ENCODE measurements at regions not wholly inside any gene's neighbourhood (a gene's known extent, or its start where the extent isn't known, plus 50 kb on each side); places are given as distances from the start of the nearest gene placed in this dataset.
A peak's percentile ranks its signal among the peaks of the same experiment; 100 is the strongest.

DNA sequence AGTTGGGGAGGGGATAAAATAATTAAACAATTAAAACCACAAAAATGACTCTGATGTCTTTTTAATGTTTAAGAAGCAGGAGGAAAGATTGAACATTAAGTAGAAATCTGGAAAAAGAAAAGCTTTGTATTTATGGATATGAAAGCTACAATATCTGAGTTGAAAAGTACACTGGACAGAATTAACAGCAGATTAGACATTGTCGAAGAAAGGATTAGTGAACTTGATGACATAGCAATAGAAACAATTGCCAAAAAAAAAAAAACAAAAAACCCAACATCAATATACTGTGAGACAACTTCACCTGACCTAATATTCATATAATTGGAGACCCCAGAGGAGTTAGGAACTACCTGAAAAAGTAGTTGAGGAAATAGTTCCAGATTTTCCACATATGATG is 289.5 kb upstream of the RGS6 start:
- DNase-seq = no peak
- peaks cover 16% of the 10 kb centered on the region for H3K36me3 Mint-ChIP-seq
- H3K4me3 Mint-ChIP-seq = no peak overlapping the region
- peaks cover 12% of the 10 kb centered on the region for H3K9me3 Mint-ChIP-seq
- H3K27me3 Mint-ChIP-seq = no peaks in the 10 kb centered on the region
- no peak overlapping the region for H3K27ac Mint-ChIP-seq
- H3K4me1 Mint-ChIP-seq = no peaks in the 10 kb centered on the region
- CTCF ChIA-PET = no interaction called here

DNA sequence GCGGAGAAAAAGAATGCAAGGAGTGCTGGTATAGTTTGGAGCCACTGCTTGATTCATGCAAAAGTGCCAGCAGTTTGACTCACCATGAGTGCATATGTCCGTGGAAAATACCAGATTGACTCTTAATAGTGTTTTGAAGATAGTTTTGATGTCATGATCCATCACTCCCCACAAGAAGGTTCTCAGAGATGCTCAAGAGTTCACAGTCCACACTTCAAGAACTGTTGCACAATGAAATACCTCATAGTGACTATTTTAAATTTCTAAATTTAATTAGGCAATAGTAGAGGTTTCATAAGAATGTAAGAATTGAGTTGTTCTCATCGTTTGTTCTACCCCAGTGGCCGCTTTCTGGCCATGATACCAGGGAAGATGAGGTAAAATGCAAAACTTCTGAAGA is 286.6 kb upstream of the RGS6 start:
- Mint-ChIP-seq H3K27me3 (no peaks in the 10 kb centered on the region), H3K36me3 (peaks cover 19% of the 10 kb centered on the region), H3K4me3 (no peak overlapping the region), H3K27ac (no peak overlapping the region), H3K4me1 (no peaks in the 10 kb centered on the region), H3K9me3 (peaks cover 14% of the 10 kb centered on the region)
- CTCF ChIA-PET = no interaction called here
- DNase-seq = no peak

DNA sequence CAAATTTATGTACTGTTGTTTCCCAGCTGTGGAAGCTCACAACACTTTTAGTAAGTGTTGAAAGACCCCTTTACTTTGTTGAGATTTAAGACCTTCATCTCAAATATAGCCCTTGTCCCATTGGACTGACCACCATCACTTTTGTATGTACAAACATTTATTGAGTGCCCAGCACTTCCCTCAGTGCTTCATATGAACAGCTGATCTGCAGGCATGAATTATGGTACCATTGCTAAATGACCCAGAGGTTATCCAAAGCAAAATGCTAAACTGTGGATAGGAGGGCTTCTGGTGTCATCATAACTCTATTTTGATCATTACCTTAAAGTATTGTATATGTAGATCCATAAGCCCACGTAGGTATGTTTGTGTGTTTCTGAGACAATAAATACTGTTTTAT is 285.7 kb upstream of the RGS6 start:
- peaks cover 22% of the 10 kb centered on the region for H3K36me3 Mint-ChIP-seq
- CTCF ChIA-PET = interaction anchor here (0.6 kb wide), 1 partner anchor 55 kb away, joined by 3 read pairs; no protein-coding TSS in a partner anchor
- peaks cover 14% of the 10 kb centered on the region for H3K9me3 Mint-ChIP-seq

DNA sequence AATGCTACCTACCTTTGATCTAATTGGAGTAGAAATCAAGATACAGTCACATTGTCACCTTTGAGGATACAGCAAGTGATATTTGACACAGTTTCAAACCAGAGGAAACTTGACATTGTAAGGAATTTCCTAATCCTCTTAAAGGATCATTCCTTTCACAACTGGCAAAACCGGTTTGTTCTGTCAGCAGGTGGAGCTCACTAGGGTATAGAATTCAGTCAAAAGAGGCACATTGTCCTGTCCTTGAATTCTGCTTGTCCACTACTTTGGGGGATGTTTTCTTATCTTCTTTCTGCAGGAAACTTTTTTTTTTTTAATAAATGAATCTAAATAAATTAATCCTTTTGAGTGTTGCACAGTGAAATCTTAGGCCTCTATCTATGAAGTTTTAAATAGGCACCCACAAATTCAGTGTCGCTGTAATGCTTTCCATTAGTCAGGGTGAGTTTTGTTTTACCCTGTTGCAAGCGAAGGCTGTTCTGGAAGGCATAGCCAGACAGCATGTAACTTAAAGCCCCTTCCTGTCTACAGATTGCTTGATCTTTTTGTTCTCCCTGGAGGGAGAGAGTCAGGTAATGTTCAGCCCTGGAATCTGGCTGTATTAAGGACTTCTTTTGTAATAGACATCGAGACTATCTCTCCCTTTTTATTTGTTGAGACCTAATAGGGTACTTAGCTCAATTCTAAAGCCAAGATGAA is 285.0 kb upstream of the RGS6 start:
- no peak overlapping the region for H3K27ac Mint-ChIP-seq
- H3K4me1 Mint-ChIP-seq = no peaks in the 10 kb centered on the region
- H3K36me3 Mint-ChIP-seq = peaks cover 24% of the 10 kb centered on the region
- H3K4me3 Mint-ChIP-seq = no peak overlapping the region
- no peak for DNase-seq
- peaks cover 17% of the 10 kb centered on the region for H3K9me3 Mint-ChIP-seq
- no peaks in the 10 kb centered on the region for H3K27me3 Mint-ChIP-seq
- CTCF ChIA-PET = no interaction called here

More for the DNA sequence above, 285.7 kb upstream of the RGS6 start:
- Mint-ChIP-seq H3K27me3 (no peaks in the 10 kb centered on the region), H3K4me3 (no peak overlapping the region), H3K4me1 (no peaks in the 10 kb centered on the region), H3K27ac (no peak overlapping the region)
- no peak for DNase-seq

DNA sequence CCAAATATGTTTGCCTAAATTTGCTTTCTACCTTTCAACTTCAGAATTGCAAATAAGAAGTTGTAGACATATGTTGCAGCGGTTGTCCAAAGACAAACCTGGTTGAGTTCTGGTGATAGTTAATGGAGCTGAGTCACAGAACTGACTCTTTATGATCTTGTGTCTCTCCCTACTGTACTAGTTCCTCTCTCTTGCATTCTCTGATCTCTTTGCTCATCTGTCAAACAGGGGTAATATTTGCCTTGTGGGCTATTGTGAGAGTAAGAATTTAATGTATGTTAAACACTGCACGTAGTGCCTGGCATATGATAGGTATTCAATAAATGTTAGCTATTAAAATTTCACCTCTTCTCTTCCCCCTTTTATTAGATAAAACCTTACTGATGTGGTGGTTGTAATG is 283.5 kb upstream of the RGS6 start:
- H3K9me3 Mint-ChIP-seq = peaks cover 18% of the 10 kb centered on the region
- H3K27me3 Mint-ChIP-seq = no peaks in the 10 kb centered on the region

DNA sequence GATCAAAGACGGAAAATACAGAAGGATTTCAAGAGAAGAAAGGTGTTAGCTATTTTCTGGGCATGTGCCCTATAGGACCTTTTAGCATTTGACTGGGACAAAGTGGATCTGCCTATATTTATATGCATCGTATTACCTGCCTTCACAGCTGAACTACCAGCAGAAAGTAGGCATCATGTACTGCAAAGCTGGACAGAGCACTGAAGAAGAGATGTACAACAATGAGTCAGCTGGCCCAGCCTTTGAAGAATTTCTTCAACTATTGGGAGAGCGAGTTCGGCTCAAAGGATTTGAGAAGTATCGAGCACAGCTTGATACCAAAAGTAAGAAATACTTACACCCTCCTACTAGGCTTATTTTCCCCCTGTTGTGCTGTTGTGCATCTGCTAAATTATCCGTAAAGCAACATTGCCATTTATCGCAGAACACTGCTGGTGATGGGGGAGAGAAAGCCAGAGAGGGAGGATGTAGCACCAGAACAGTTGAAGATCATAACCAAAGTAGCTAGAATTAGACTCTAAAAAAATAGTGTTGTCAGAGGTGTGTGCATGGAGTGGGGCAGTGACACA is 282.0 kb upstream of the RGS6 start:
- Mint-ChIP-seq H3K9me3 (peaks cover 18% of the 10 kb centered on the region), H3K36me3 (peaks cover 41% of the 10 kb centered on the region), H3K27ac (no peak overlapping the region), H3K4me3 (no peak overlapping the region), H3K4me1 (no peaks in the 10 kb centered on the region), H3K27me3 (no peaks in the 10 kb centered on the region)
- no peak for DNase-seq
- CTCF ChIA-PET = no interaction called here

More for the DNA sequence above, 283.5 kb upstream of the RGS6 start:
- CTCF ChIA-PET = no interaction called here
- peaks cover 32% of the 10 kb centered on the region for H3K36me3 Mint-ChIP-seq
- no peak overlapping the region for H3K4me3 Mint-ChIP-seq
- DNase-seq = no peak
- no peaks in the 10 kb centered on the region for H3K4me1 Mint-ChIP-seq
- no peak overlapping the region for H3K27ac Mint-ChIP-seq

DNA sequence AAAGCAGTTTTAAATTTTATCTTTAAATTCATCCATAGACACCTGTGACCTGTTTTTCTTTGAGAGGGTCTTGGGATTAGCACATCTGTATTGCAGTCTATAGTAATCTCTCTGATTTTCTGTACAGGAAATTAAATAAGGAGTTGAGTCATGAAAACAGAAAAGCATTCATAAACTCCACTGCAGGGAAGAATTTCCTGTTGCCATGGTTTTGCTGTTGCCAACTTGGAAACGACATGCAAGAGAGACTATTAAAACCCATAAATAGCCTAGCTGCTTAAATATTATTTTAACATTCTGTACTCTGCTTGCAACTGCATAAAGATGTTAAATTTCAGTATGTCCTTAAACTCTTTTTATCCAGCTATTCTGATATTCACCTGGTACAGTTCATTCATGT is 281.0 kb upstream of the RGS6 start:
- no peak for DNase-seq
- H3K4me1 Mint-ChIP-seq = no peaks in the 10 kb centered on the region
- no peak overlapping the region for H3K4me3 Mint-ChIP-seq
- CTCF ChIA-PET = no interaction called here
- H3K27ac Mint-ChIP-seq = no peak overlapping the region
- peaks cover 18% of the 10 kb centered on the region for H3K9me3 Mint-ChIP-seq
- H3K36me3 Mint-ChIP-seq = peaks cover 44% of the 10 kb centered on the region
- no peaks in the 10 kb centered on the region for H3K27me3 Mint-ChIP-seq

DNA sequence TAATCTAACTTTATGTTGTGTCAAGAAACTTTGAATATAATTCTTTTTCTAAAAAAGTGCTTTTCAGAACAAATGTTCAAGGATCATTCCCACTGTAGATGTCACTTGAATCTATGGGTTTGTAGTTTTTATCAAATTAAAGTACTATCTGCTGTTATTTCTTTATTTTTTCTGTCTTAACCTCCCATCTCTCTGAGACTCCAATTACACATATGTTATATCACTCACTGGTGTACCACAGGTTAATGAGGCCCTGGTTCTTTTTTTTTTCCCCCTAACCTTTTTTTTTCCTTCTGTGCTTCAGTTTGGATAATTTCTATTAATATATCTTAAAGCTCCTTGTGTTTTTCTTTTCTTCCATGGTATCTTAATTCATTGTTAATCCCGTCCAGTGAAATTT is 279.9 kb upstream of the RGS6 start:
- no peaks in the 10 kb centered on the region for H3K27me3 Mint-ChIP-seq

DNA sequence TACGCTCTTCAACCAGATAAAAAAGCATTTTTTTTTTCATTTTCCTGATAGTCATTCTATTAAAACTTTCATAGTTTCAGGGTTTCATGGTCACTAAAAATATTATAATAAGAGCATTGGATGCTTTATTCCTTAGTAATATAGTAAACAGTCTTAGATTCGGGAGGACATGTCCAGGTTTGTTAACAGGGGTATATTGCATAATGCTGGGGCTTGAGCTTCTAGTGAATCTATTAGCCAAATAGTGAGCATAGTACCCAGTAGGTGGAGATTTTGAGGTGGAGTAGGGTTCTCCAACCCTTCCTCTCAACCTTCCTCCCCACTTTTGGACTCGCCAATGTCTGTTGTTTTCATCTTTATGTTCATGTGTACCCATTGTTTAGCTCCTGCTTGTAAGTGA is 277.4 kb upstream of the RGS6 start:
- CTCF ChIA-PET = interaction anchor here (0.5 kb wide), 1 partner anchor 581 kb away, joined by 3 read pairs; no protein-coding TSS in a partner anchor
- Mint-ChIP-seq H3K4me1 (peaks cover 15% of the 10 kb centered on the region), H3K9me3 (peaks cover 18% of the 10 kb centered on the region), H3K4me3 (no peak overlapping the region), H3K36me3 (peaks cover 50% of the 10 kb centered on the region), H3K27ac (no peak overlapping the region), H3K27me3 (no peaks in the 10 kb centered on the region)
- DNase-seq = no peak

More for the DNA sequence above, 279.9 kb upstream of the RGS6 start:
- Mint-ChIP-seq H3K4me3 (no peak overlapping the region), H3K27ac (no peak overlapping the region), H3K9me3 (peaks cover 18% of the 10 kb centered on the region), H3K4me1 (no peaks in the 10 kb centered on the region), H3K36me3 (peaks cover 44% of the 10 kb centered on the region)
- no peak for DNase-seq
- CTCF ChIA-PET = no interaction called here

DNA sequence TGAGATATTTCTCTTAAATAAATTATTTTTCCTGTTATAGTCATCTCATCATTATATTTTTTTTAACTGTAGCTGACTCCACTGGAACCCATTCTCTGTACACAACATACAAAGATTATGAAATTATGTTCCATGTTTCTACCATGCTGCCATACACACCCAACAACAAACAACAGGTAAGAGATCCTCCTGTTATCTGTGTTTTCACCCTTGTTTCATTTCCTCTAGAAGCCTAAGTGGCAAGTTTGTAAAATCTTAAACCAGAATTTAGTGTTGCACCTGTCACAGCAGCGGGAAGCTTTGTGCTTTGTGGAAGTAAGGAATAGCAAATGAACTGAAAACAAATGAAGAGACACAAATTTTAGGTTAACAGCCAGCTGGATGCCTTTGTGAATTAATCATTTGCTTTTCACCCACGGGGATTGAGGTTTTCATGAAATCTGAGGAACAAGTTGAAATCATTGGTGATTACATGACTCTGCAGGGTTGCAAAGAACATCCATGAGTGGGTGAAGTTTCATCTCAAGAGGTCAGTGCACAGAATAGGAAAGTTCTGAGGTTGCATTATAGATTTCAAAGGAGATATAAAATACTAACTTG is 273.9 kb upstream of the RGS6 start:
- Mint-ChIP-seq H3K27ac (peak overlapping the region; percentile 55), H3K4me1 (peaks cover 15% of the 10 kb centered on the region), H3K36me3 (peaks cover 39% of the 10 kb centered on the region), H3K9me3 (no peaks in the 10 kb centered on the region), H3K27me3 (no peaks in the 10 kb centered on the region), H3K4me3 (no peak overlapping the region)
- DNase-seq = no peak
- CTCF ChIA-PET = interaction anchor here (1.2 kb wide), 1 partner anchor 53 kb away, joined by 3 read pairs; no protein-coding TSS in a partner anchor

DNA sequence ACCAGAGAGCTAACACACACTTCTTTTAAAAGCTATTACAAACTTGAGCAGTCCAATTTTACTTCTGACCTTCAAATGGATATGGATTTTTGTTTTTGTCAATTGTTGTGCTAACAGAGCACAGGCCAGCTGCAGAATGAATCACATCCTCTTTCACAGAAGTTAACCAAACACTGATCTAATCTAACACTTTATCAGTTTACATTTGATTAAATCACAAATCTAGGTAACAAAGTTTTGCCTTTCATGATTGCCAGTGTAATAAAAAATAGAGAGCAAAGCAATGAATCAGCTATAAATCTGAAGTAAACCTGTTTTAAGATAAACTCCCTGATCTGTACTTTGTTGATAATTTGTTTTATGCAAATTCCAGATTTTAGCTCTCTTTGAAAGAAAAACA is 273.1 kb upstream of the RGS6 start:
- CTCF ChIA-PET = interaction anchor here (0.9 to 1.2 kb wide), 2 partner anchors 9 to 52 kb away, joined by 3 read pairs; no protein-coding TSS in a partner anchor
- Mint-ChIP-seq H3K36me3 (peaks cover 38% of the 10 kb centered on the region), H3K27me3 (no peaks in the 10 kb centered on the region), H3K4me1 (peaks cover 15% of the 10 kb centered on the region), H3K9me3 (no peaks in the 10 kb centered on the region), H3K27ac (peak overlapping the region; percentile 68), H3K4me3 (no peak overlapping the region)
- no peak for DNase-seq

DNA sequence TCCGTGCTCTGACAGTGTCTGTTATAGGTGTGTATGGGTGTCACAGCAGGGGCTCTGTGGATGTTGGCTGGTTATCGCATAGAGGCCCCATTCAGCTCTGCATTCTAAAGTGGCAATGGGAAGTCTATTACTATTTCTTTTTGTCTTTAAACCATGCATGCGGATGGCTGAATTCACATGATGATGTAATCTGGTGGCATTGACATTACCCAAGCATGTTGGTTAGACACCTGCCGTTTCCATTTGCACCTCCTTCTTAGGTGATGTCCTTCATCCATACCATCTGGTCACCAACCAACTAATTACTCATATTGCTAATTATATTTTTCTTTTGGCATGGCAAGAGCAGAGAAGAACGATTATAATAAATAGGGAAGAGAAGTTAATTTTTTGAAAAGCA is 270.8 kb upstream of the RGS6 start:
- DNase-seq = no peak
- Mint-ChIP-seq H3K4me3 (no peak overlapping the region), H3K36me3 (peaks cover 32% of the 10 kb centered on the region), H3K9me3 (no peaks in the 10 kb centered on the region), H3K27me3 (no peaks in the 10 kb centered on the region), H3K4me1 (peaks cover 15% of the 10 kb centered on the region), H3K27ac (no peak overlapping the region)
- CTCF ChIA-PET = no interaction called here

DNA sequence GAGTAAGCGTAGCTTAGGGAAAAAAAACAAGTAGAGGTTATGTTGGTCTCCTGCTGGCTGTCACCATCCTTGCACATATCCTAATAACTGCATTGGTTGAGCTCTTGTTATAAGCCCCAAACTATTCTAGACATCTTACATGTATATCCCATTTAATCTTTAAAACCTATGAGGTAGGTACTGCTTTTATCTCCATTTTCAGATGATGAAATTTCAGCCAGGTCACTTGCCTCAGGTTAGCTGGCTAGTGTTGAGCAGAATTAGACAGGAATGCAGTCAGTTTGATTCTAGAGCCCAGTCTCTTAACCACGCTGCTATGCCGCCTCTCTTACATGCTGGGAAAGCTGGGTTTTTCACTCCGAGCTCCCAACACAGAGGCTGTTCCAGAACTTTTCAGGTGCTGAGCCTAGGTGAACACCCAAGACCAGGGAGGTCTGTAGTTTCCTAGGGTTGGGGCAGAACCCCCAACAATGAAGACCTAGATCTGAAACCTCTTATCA is 269.9 kb upstream of the RGS6 start:
- CTCF ChIA-PET = interaction anchor here (0.7 kb wide), 1 partner anchor 338 kb away, joined by 3 read pairs; no protein-coding TSS in a partner anchor
- H3K27ac Mint-ChIP-seq = no peak overlapping the region
- H3K9me3 Mint-ChIP-seq = no peaks in the 10 kb centered on the region
- H3K36me3 Mint-ChIP-seq = peaks cover 37% of the 10 kb centered on the region
- no peak for DNase-seq
- no peak overlapping the region for H3K4me3 Mint-ChIP-seq
- H3K27me3 Mint-ChIP-seq = no peaks in the 10 kb centered on the region
- peaks cover 15% of the 10 kb centered on the region for H3K4me1 Mint-ChIP-seq

DNA sequence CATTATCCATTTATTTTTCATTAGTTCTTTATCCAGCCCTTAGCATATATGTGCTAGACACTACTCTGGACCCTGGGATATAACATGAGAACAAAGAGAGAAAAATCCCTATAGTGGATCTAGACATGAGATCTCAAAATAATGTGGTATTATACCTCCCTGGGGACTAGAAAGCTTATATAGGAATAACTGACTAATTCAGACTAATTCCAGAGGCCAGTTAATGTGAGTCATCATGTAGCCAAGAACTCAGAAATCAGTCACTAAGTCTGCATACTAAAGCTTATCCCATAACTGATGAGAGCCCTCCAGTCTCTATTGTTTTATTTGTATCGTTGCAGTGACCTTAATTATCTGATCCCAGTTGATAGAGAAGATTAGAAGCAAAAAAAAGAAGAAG is 267.1 kb upstream of the RGS6 start:
- H3K27ac Mint-ChIP-seq = no peak overlapping the region
- DNase-seq = no peak
- H3K36me3 Mint-ChIP-seq = peaks cover 37% of the 10 kb centered on the region

DNA sequence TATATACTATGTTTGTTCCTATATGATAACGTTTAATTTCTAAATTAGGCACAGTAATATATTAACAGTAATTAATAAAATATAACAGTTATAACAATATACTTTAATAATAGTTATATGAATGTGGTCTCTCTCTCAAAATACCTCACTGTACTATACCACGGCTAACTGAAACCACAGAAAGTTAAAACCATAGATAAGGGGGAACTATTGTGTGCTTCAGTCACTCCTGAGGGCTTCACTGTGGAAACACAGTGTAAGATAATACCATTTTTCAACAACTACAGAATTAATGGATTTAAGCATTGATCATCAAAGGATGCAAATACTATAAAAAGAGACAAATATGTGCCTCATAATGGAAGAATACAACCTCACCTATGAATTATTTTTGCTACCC is 266.4 kb upstream of the RGS6 start:
- DNase-seq = no peak
- Mint-ChIP-seq H3K36me3 (peaks cover 37% of the 10 kb centered on the region), H3K4me3 (no peak overlapping the region), H3K9me3 (no peaks in the 10 kb centered on the region), H3K4me1 (peaks cover under 1% of the 10 kb centered on the region), H3K27me3 (no peaks in the 10 kb centered on the region), H3K27ac (no peak overlapping the region)
- CTCF ChIA-PET = no interaction called here

More for the DNA sequence above, 267.1 kb upstream of the RGS6 start:
- CTCF ChIA-PET = no interaction called here
- Mint-ChIP-seq H3K27me3 (no peaks in the 10 kb centered on the region), H3K4me3 (no peak overlapping the region), H3K4me1 (no peaks in the 10 kb centered on the region), H3K9me3 (no peaks in the 10 kb centered on the region)
